HCT116 (cell line): ENCODE measurements at regions not wholly inside any gene's neighbourhood (a gene's known extent, or its start where the extent isn't known, plus 50 kb on each side); places are given as distances from the start of the nearest gene placed in this dataset.

Experiments used
- CEBPB ChIP-seq: IDR thresholded peaks from 2 replicates; pipeline ENCODE4 v1.6.1; 2012; ENCODE audit warnings: low read depth
- CTCF ChIP-seq, 3 experiments: fragments of 200-600 bp in 1 of 3; sonication (generic) in 1 of 3; IDR thresholded peaks in 2 of 3; conservative IDR thresholded peaks in 1 of 3; 2 replicates each; pipeline ENCODE4 v1.5.1; 2012 to 2017; ENCODE audit warnings: low read depth in 2 of 3, low read length in 2 of 3, antibody characterized with exemption in 1 of 3, borderline replicate concordance in 1 of 3, control low read depth in 1 of 3, mild to moderate bottlenecking in 1 of 3, mixed read lengths in 1 of 3, mixed run types in 1 of 3, moderate library complexity in 1 of 3; ENCODE audit not compliant: insufficient read depth in 1 of 3
- ELF1 ChIP-seq: IDR thresholded peaks from 2 replicates; pipeline ENCODE4 v1.6.1; 2012; ENCODE audit warnings: low read depth, borderline replicate concordance
- EZH2 ChIP-seq: fragments of 200-600 bp; sonication (generic); IDR thresholded peaks from 2 replicates; pipeline ENCODE4 v1.6.1; 2017; ENCODE audit warnings: antibody characterized with exemption, mixed run types
- RAD21 ChIP-seq: IDR thresholded peaks from 2 replicates; pipeline ENCODE4 v1.6.1; 2012; ENCODE audit warnings: low read depth, mild to moderate bottlenecking
- SIN3A ChIP-seq: IDR thresholded peaks from 2 replicates; pipeline ENCODE4 v1.6.1; 2012; ENCODE audit warnings: low read depth
- YY1 ChIP-seq: IDR thresholded peaks from 2 replicates; pipeline ENCODE4 v1.6.1; 2011; ENCODE audit warnings: low read length, low read depth, moderate library complexity, mild to moderate bottlenecking; ENCODE audit not compliant: insufficient replicate concordance; ENCODE audit errors: extremely low read depth

- TF ChIP-seq CTCF (IDR thresholded peaks at IDR 0.05 in 2 of 3, conservative IDR thresholded peaks at IDR 0.05 in 1 of 3; ENCODE audit: borderline replicate concordance in 1 of 3, insufficient read depth in 1 of 3, low read depth in 2 of 3, low read length in 2 of 3) (no peak), YY1 (no peak), RAD21 (no peak), EZH2 (no peak), SIN3A (no peak), ELF1 (no peak), CEBPB (no peak)
Observed at GRCh38 chr12:126523891-126524290, 1458.7 kb downstream of the AACS start.
